Calu3 (cell line): ENCODE measurements at regions not wholly inside any gene's neighbourhood (a gene's known extent, or its start where the extent isn't known, plus 50 kb on each side); places are given as distances from the start of the nearest gene placed in this dataset.

Source experiments
- BruUV-seq: library from RNA; stranded (reverse); fragments of 400-500 nt; replicated peaks from 2 replicates; lab custom pipeline; 2021; lab: Mats Ljungman, UMichigan
- CTCF ChIA-PET: fragments of 300-600 bp; sonication (Branson Sonifier 250); formaldehyde crosslinking; loops from one replicate; lab custom pipeline; 2022; ENCODE audit warnings: antibody characterized with exemption; lab: Charles Lee
- DNase-seq: peaks from one replicate; pipeline ENCODE4 v3.0.0; 2022
- H3K27ac Mint-ChIP-seq: one replicate; pipeline ENCODE4 v1.8.0; 2022; ENCODE audit warnings: mixed read lengths; ENCODE audit not compliant: unreplicated experiment
- H3K27me3 Mint-ChIP-seq: one replicate; pipeline ENCODE4 v1.8.0; 2022; ENCODE audit warnings: mixed read lengths; ENCODE audit not compliant: unreplicated experiment
- H3K36me3 Mint-ChIP-seq: one replicate; pipeline ENCODE4 v1.8.0; 2022; ENCODE audit warnings: mild to moderate bottlenecking, moderate library complexity, mixed read lengths; ENCODE audit not compliant: insufficient read depth, unreplicated experiment
- H3K4me1 Mint-ChIP-seq: one replicate; pipeline ENCODE4 v1.8.0; 2022; ENCODE audit warnings: mild to moderate bottlenecking, low read depth, mixed read lengths; ENCODE audit not compliant: unreplicated experiment
- H3K4me3 Mint-ChIP-seq: one replicate; pipeline ENCODE4 v1.8.0; 2022; ENCODE audit warnings: mild to moderate bottlenecking, low read depth, moderate library complexity, mixed read lengths; ENCODE audit not compliant: unreplicated experiment
- H3K9me3 Mint-ChIP-seq: one replicate; pipeline ENCODE4 v1.8.0; 2022; ENCODE audit warnings: low read depth, mixed read lengths; ENCODE audit not compliant: unreplicated experiment
- CTCF ChIP-seq: fragments of 200-600 bp; IDR thresholded peaks from one replicate; pipeline ENCODE4 v1.8.0; 2022; ENCODE audit warnings: antibody characterized with exemption; ENCODE audit not compliant: unreplicated experiment
- intact Hi-C: fragments of 100-400 bp; cut with micrococcal nuclease; formaldehyde crosslinking; loops from one replicate; pipeline ENCODE4 v1.10.0; 2022; ENCODE audit not compliant: unreplicated experiment

GRCh38 chr7:26073041-26073440, 79.0 kb upstream of the NFE2L3 start:
- Mint-ChIP-seq H3K9me3 (no peaks in the 10 kb centered on the region), H3K4me1 (no peaks in the 10 kb centered on the region), H3K27ac (no peak overlapping the region), H3K4me3 (no peak overlapping the region), H3K27me3 (peaks cover 63% of the 10 kb centered on the region), H3K36me3 (no peaks in the 10 kb centered on the region)
- no peak for TF ChIP-seq CTCF
- DNase-seq: no peak
- no TSS peak for BruUV-seq
- CTCF ChIA-PET: interaction anchor here (0.8 kb wide), 1 partner anchor 178 kb away, joined by 3 read pairs; no protein-coding TSS in a partner anchor
- intact Hi-C loops: no loop called here

GRCh38 chr7:26074919-26075318, 77.1 kb upstream of the NFE2L3 start:
- no TSS peak for BruUV-seq
- no peak for DNase-seq
- TF ChIP-seq CTCF: no peak
- intact Hi-C loops: no loop called here
- H3K9me3 Mint-ChIP-seq: no peaks in the 10 kb centered on the region
- H3K4me1 Mint-ChIP-seq: no peaks in the 10 kb centered on the region
- peaks cover 73% of the 10 kb centered on the region for H3K27me3 Mint-ChIP-seq
- no peak overlapping the region for H3K4me3 Mint-ChIP-seq
- H3K27ac Mint-ChIP-seq: no peak overlapping the region
- CTCF ChIA-PET: no interaction called here
- no peaks in the 10 kb centered on the region for H3K36me3 Mint-ChIP-seq

GRCh38 chr7:26076691-26077090, 75.3 kb upstream of the NFE2L3 start:
- no peak overlapping the region for H3K27ac Mint-ChIP-seq
- H3K9me3 Mint-ChIP-seq: no peaks in the 10 kb centered on the region
- peaks cover 64% of the 10 kb centered on the region for H3K27me3 Mint-ChIP-seq
- no peak overlapping the region for H3K4me3 Mint-ChIP-seq
- DNase-seq: no peak
- CTCF ChIA-PET: no interaction called here
- H3K36me3 Mint-ChIP-seq: no peaks in the 10 kb centered on the region
- TF ChIP-seq CTCF: no peak
- H3K4me1 Mint-ChIP-seq: peaks cover 5% of the 10 kb centered on the region
- intact Hi-C loops: no loop called here
- no TSS peak for BruUV-seq

- H3K4me1 Mint-ChIP-seq: peaks cover 20% of the 10 kb centered on the region
- no peak overlapping the region for H3K4me3 Mint-ChIP-seq
- TF ChIP-seq CTCF: no peak
- CTCF ChIA-PET: interaction anchor here (1.0 kb wide), 1 partner anchor 286 kb away, joined by 3 read pairs; no protein-coding TSS in a partner anchor
- H3K27ac Mint-ChIP-seq: no peak overlapping the region
- no peaks in the 10 kb centered on the region for H3K9me3 Mint-ChIP-seq
- peak; percentile 69 for DNase-seq
- no peaks in the 10 kb centered on the region for H3K36me3 Mint-ChIP-seq
- no TSS peak for BruUV-seq
- H3K27me3 Mint-ChIP-seq: peaks cover 50% of the 10 kb centered on the region
- intact Hi-C loops: no loop called here
Observed at GRCh38 chr7:26078437-26079336, 73.3 kb upstream of the NFE2L3 start.
